ENCODE measurements at regions not wholly inside any gene's neighbourhood (a gene's known extent, or its start where the extent isn't known, plus 50 kb on each side); places are given as distances from the start of the nearest gene placed in this dataset.

DNA sequence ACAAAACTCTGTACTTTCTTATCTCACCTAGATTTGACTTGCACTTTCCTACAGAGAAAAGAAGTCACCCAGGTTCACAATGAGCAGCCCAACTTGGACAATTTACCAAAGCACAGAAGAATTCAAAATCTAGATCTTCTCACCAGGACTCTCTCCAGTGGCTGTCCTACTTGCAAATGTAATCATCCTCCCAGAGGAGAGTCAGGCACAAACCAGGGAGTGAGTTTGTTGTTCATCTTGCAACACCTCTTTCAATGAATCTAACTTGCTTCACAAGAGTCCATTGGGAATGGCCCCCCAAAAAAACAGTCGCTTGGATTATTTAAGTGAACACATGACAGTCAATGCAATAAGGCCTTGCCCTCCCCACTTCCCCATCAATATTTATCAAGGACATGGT lies 144.6 kb downstream of the ATL2 start (continued):
- TF ChIP-seq, protein P1, sequence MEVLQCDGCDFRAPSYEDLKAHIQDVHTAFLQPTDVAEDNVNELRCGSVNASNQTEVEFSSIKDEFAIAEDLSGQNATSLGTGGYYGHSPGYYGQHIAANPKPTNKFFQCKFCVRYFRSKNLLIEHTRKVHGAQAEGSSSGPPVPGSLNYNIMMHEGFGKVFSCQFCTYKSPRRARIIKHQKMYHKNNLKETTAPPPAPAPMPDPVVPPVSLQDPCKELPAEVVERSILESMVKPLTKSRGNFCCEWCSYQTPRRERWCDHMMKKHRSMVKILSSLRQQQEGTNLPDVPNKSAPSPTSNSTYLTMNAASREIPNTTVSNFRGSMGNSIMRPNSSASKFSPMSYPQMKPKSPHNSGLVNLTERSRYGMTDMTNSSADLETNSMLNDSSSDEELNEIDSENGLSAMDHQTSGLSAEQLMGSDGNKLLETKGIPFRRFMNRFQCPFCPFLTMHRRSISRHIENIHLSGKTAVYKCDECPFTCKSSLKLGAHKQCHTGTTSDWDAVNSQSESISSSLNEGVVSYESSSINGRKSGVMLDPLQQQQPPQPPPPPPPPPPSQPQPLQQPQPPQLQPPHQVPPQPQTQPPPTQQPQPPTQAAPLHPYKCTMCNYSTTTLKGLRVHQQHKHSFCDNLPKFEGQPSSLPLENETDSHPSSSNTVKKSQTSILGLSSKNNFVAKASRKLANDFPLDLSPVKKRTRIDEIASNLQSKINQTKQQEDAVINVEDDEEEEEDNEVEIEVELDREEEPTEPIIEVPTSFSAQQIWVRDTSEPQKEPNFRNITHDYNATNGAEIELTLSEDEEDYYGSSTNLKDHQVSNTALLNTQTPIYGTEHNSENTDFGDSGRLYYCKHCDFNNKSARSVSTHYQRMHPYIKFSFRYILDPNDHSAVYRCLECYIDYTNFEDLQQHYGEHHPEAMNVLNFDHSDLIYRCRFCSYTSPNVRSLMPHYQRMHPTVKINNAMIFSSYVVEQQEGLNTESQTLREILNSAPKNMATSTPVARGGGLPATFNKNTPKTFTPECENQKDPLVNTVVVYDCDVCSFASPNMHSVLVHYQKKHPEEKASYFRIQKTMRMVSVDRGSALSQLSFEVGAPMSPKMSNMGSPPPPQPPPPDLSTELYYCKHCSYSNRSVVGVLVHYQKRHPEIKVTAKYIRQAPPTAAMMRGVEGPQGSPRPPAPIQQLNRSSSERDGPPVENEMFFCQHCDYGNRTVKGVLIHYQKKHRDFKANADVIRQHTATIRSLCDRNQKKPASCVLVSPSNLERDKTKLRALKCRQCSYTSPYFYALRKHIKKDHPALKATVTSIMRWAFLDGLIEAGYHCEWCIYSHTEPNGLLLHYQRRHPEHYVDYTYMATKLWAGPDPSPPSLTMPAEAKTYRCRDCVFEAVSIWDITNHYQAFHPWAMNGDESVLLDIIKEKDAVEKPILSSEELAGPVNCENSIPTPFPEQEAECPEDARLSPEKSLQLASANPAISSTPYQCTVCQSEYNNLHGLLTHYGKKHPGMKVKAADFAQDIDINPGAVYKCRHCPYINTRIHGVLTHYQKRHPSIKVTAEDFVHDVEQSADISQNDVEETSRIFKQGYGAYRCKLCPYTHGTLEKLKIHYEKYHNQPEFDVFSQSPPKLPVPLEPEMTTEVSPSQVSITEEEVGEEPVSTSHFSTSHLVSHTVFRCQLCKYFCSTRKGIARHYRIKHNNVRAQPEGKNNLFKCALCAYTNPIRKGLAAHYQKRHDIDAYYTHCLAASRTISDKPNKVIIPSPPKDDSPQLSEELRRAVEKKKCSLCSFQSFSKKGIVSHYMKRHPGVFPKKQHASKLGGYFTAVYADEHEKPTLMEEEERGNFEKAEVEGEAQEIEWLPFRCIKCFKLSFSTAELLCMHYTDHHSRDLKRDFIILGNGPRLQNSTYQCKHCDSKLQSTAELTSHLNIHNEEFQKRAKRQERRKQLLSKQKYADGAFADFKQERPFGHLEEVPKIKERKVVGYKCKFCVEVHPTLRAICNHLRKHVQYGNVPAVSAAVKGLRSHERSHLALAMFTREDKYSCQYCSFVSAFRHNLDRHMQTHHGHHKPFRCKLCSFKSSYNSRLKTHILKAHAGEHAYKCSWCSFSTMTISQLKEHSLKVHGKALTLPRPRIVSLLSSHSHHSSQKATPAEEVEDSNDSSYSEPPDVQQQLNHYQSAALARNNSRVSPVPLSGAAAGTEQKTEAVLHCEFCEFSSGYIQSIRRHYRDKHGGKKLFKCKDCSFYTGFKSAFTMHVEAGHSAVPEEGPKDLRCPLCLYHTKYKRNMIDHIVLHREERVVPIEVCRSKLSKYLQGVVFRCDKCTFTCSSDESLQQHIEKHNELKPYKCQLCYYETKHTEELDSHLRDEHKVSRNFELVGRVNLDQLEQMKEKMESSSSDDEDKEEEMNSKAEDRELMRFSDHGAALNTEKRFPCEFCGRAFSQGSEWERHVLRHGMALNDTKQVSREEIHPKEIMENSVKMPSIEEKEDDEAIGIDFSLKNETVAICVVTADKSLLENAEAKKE (CRISPR knock-in tag; IDR thresholded peaks at IDR 0.05): no peak
- no peak for TF ChIP-seq ZNF114 (CRISPR knock-in tag; IDR thresholded peaks at IDR 0.05)
- TF ChIP-seq POLR2AphosphoS5 (IDR thresholded peaks at IDR 0.05; ENCODE audit: low read depth): no peak
- TF ChIP-seq, protein P2, sequence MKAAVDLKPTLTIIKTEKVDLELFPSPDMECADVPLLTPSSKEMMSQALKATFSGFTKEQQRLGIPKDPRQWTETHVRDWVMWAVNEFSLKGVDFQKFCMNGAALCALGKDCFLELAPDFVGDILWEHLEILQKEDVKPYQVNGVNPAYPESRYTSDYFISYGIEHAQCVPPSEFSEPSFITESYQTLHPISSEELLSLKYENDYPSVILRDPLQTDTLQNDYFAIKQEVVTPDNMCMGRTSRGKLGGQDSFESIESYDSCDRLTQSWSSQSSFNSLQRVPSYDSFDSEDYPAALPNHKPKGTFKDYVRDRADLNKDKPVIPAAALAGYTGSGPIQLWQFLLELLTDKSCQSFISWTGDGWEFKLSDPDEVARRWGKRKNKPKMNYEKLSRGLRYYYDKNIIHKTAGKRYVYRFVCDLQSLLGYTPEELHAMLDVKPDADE (IDR thresholded peaks at IDR 0.05): no peak
- no peak for TF ChIP-seq CREB1 (CRISPR knock-in tag; IDR thresholded peaks at IDR 0.05; ENCODE audit: low read depth)

DNA sequence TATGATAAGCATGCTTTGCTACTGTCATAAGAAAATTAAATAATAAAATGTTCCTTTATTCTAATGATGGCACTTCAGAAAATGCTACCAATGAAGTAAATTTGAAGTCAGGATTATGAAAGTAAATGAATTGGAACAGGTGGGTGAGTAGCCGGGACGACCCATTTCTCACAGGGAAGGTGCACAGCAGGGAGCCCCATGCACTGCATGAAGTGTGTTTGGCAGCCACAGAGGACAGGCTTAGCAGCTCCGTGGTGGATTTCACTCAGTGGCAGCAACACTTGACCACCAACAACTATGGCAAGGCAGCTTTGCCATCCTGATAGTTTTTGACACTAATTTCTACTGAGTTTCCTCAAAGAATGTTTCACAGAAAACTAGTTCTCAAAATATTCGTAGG lies 146.3 kb downstream of the ATL2 start:
- no peaks in the 10 kb centered on the region; the same call in none of the 2 replicates for H3K9me2 ChIP-seq (ENCODE audit: insufficient read depth)

More for the DNA sequence above, 146.3 kb downstream of the ATL2 start:
- DNase-seq (ENCODE audit: low spot score): peak; percentile 17
- H3K4me1 Mint-ChIP-seq: peaks cover 2% of the 10 kb centered on the region; the same call in 2 of the 3 replicates
- no peaks in the 10 kb centered on the region; the same call in 2 of the 3 replicates for H3K9me3 Mint-ChIP-seq
- H3K79me2 ChIP-seq (replicated peaks; ENCODE audit: insufficient read depth): no peaks in the 10 kb centered on the region
- no peak overlapping the region for H2AFZ ChIP-seq
- H3K4me3 ChIP-seq: no peak overlapping the region
- ATAC-seq: peak; percentile 40; the same call in 1 of the 3 replicates
- no peaks in the 10 kb centered on the region for H3K36me3 Mint-ChIP-seq (ENCODE audit: low read depth)
- H3K27ac ChIP-seq (ENCODE audit: low read depth): no peak overlapping the region
- H3K27me3 ChIP-seq (ENCODE audit: insufficient read depth): no peaks in the 10 kb centered on the region
- no peaks in the 10 kb centered on the region for H3K36me3 ChIP-seq (ENCODE audit: insufficient read depth)
- no peaks in the 10 kb centered on the region for H3K4me1 ChIP-seq (ENCODE audit: insufficient read depth)
- TF ChIP-seq, protein P1 (CRISPR knock-in tag; IDR thresholded peaks at IDR 0.05): no peak
- H3K4me3 Mint-ChIP-seq: no peak overlapping the region
- H3K27me3 Mint-ChIP-seq (ENCODE audit: insufficient read depth, low read depth, poor library complexity): no peaks in the 10 kb centered on the region
- no peak overlapping the region for H3K4me2 ChIP-seq
- no peaks in the 10 kb centered on the region for H4K20me1 ChIP-seq (replicated peaks; ENCODE audit: insufficient read depth)
- H3F3A ChIP-seq (replicated peaks; ENCODE audit: low read depth): no peaks in the 10 kb centered on the region
- no peak overlapping the region for H3K27ac Mint-ChIP-seq

Measured in GM23338 (cell line).